HK-2 (cell line): ENCODE measurements at regions not wholly inside any gene's neighbourhood (a gene's known extent, or its start where the extent isn't known, plus 50 kb on each side); places are given as distances from the start of the nearest gene placed in this dataset.
"Not testable (repeated sequence)": the region's sequence is repeated elsewhere in the genome, so short reads cannot be mapped to it uniquely, and the experiment has no call there.

Experiments
- DNase-seq: peaks from one replicate; pipeline ENCODE4 v3.0.0-alpha.2; 2018; ENCODE audit not compliant: unreplicated experiment

GRCh38 chr18:64854112-64854511 lies 705.2 kb upstream of the LINC00305 start:
- DNase-seq, result no peak

- DNase-seq, result no peak
These were observed 703.4 kb upstream of the LINC00305 start for GRCh38 chr18:64852281-64852680.

GRCh38 chr18:64851726-64852125 lies 702.8 kb upstream of the LINC00305 start:
- DNase-seq, result no peak

DNA sequence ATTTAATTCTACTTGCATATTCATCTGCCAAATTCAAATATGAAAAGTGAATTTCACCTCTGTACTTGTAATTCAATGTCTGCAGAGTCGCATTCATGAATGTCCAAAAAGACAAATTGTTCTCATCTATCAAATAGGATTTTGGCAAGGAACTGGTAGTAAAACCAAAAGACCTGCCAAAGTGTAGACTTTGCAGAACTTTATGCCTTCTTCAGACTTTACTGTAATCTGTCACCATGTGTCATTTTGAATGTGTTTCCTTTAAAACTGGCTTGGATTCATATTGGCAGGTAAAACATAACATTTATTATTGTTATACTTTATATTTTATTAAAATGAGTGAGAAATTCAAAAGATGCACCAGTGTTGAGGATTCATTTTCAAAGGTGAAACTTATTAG lies 701.9 kb upstream of the LINC00305 start:
- DNase-seq, result no peak

GRCh38 chr18:64840911-64841701 lies 692.2 kb upstream of the LINC00305 start:
- no peak for DNase-seq

DNA sequence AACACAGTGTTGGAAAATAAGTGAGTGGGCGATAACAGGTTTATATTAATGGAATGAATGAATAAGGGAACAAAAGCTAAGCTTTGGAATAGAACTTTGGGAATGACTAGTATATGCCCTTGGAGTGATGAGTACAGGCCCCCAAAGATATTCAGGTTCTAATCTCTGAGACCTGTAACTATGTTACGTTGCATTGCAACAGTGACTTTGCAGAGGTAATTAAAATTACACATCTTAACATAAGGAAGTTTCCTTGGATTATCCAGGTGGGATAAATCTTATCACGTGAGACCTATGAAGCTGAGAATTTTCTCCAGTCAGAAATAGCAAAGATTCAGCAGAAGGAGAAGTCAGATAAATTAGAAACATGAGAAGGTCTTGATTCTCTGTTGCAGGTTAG lies 661.5 kb upstream of the LINC00305 start:
- DNase-seq, result no peak

DNA sequence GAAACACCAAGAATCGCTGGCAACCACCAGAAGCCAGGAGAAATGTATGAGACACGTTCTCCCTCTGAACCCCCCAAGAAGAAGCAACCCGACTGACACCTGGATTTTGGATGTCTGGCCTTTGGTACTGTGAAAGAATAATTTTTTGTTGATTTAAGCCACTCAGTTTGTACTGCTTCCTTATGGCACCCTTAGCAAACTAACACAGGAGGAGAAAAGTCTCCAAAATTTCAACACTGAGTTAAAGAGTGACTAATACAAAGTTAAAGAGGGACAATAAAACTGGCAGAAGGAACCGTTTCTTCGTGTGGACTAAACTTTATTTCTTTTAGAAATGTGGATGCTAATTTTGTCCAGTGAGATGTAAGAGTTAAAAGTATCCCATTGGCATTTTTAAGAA lies 660.9 kb upstream of the LINC00305 start:
- no peak for DNase-seq

GRCh38 chr18:64807560-64807959 lies 658.7 kb upstream of the LINC00305 start:
- DNase-seq, result no peak

- DNase-seq, result no peak
These were observed 657.8 kb upstream of the LINC00305 start for GRCh38 chr18:64806691-64807090.

DNA sequence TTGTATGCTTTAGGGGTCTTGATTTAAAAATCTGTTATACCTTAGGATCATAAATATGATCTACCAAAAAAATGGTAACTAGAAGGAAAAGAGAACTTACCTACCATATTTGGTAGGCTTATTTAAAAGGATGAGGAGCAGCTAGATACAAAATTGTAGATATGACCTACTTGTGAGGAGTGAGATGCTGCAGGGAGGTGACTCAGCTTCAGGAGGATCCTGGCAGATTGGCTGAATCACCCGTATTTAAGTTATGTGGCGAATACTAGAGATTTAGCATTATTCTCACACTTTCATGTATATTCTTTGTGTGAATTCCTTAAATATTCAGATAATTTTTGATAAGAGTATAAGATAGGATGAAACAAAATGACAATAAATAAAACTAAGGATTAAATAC lies 657.3 kb upstream of the LINC00305 start:
- no peak for DNase-seq

GRCh38 chr18:64803471-64803870 lies 654.6 kb upstream of the LINC00305 start:
- no peak for DNase-seq

- DNase-seq, result no peak
These were observed 651.3 kb upstream of the LINC00305 start for GRCh38 chr18:64800151-64800550.

GRCh38 chr18:64799376-64799775 lies 650.5 kb upstream of the LINC00305 start:
- DNase-seq, result no peak

DNA sequence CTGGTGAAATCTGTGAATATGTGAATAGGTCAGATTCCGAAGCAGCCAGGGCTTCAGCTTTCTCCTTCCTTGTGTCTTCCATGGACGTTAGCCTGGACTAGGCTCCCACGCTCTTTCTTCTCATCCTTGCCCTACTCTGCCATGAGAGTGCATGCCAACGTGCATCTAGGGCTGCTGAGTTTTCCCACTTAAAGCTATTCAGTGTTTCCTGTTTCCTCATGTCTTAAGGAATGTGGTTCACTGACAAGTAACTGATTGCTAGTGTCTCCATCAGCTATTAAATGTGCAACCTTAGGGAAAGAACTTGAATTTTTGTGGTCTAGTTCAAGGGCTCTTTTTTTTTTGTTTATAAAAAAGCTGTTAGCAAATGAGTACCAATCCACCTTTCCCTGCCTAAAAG lies 642.3 kb upstream of the LINC00305 start:
- peak; percentile 7 for DNase-seq

- no peak for DNase-seq
These were observed 636.8 kb upstream of the LINC00305 start for GRCh38 chr18:64785686-64786085.

DNA sequence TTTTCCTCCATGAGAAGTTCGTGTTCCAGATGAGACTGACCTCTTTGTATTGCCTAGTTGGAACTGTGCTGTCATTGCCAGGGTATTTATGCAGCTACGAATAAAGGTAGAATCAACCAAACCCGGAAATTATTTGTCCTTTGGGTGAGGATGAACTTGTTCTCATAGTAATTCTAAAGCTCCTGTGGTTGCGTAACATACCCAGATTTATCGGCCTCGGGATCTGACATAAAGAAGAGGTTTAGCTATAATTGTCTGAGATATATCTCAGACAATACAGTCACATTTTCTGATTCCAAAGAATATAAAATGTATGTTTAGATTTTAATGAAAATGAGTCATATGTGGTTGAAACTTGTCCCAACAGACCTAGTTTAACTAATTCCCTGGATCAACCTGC lies 628.7 kb upstream of the LINC00305 start:
- no peak for DNase-seq

DNA sequence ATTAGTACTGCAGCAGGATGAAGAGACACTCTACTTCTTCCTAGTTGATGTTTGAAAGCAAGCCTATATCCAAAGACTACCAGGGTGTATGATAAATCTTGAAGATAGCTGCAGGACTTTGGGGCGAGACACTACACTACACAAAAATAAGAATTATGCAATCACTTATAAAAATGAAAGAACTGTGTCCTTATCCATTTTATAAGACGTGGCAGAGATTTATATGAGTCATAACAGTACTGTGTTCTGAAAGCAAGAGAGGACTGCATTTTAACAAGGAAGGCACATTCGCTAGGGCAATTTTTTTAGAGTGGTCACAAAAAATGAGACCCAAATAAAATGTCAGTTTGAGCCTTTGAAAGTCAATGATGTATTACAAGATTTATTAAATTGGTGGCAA lies 617.0 kb upstream of the LINC00305 start:
- no peak for DNase-seq

DNA sequence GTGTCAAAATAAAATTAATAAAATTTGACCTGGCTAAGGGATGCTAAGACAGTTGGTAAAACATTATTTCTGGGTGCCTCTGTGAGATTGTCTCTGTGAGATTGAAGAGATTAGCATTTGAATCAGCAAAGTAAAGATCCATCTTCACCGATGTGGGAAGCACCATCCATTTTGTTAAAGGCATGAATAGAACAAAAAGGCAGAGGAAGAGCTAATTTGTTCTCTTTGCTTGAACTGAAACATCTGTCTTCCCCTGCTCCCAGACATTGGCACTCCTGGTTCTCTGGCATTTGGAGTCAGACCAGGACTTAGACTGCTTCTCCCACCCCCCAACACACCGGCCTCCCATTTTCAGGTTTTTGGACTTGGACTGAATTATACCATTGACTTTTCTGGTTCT lies 603.8 kb upstream of the LINC00305 start:
- no peak for DNase-seq

DNA sequence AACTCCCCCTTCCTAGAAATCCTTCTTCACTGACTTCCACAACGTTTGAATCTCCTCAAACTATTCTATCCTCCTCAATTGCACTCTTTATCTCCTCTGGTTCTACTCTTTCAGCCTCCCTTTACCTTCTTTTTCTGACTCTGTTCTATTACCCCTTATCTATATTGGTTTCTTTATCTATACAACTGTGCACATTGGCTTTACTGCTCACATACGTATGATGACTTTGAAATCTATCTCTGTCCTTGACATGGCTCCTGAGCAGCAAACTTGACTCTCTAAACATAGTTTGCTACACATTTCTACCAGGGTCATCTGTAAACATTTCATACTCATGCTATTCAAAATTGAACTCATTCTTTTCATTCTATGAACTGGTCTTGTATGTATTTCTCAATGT lies 601.0 kb upstream of the LINC00305 start:
- DNase-seq, result no peak

GRCh38 chr18:64747803-64748202 lies 598.9 kb upstream of the LINC00305 start:
- DNase-seq, result no peak

DNA sequence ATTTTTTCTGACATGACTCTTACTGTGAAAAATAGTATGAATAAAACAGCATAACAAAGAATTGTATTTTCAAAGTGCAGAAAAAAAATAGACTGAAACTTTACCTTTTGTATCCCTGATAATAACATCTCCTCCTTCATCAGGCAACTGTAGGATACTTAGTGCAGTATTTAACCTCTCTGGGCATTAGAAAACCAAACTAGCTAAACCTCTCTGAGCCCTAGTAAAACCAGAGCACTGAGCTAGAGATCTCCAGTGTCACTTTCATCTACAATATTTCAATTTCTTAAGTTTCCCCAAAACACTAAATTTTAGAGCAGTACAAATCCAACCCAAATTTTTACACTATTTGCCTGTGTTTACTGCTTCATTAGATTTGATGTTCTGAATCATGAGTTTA lies 594.0 kb upstream of the LINC00305 start:
- no peak for DNase-seq

- no peak for DNase-seq
These were observed 585.2 kb upstream of the LINC00305 start for GRCh38 chr18:64734063-64734462.

GRCh38 chr18:64725657-64726056 lies 576.8 kb upstream of the LINC00305 start:
- DNase-seq, result not testable (repeated sequence)
